ENCODE measurements at regions not wholly inside any gene's neighbourhood (a gene's known extent, or its start where the extent isn't known, plus 50 kb on each side); places are given as distances from the start of the nearest gene placed in this dataset.

GRCh38 chr17:73956169-73956568 lies 247.3 kb upstream of the RPL38 start:
- no peak overlapping the region for H3K27ac ChIP-seq (ENCODE audit: low read depth in 1 of 2, low read length in 1 of 2)
- peaks cover 0 to 5% (median 3%) of the 10 kb centered on the region in 4 donors for H3K9me3 ChIP-seq (ENCODE audit: control insufficient read depth in 4 of 4, insufficient read depth in 3 of 4, low read length in 3 of 4)
- H3K36me3 ChIP-seq (ENCODE audit: control insufficient read depth in 4 of 4, insufficient read depth in 4 of 4, low read length in 4 of 4): no peaks in the 10 kb centered on the region
- H3K9ac ChIP-seq (ENCODE audit: insufficient read depth in 1 of 2, low read length in 2 of 2): no peak overlapping the region
- DNase-seq (no peak), ATAC-seq (ENCODE audit: insufficient read depth, low FRiP score) (no peak)
- H3K4me1 ChIP-seq (ENCODE audit: control insufficient read depth in 5 of 5, insufficient read depth in 5 of 5, low read length in 5 of 5): peaks cover 0 to 21% (median 6%) of the 10 kb centered on the region in 5 donors
- H3K4me3 ChIP-seq: no peak overlapping the region
- peaks cover 0 to 15% (median 0%) of the 10 kb centered on the region in 3 donors for H3K27me3 ChIP-seq (ENCODE audit: control insufficient read depth in 3 of 3, insufficient read depth in 3 of 3, low read length in 2 of 3)
- 84 to 93% methylated on average over 1 of the region's 1 CpG for WGBS, 2 donors
- TF ChIP-seq, protein P1, sequence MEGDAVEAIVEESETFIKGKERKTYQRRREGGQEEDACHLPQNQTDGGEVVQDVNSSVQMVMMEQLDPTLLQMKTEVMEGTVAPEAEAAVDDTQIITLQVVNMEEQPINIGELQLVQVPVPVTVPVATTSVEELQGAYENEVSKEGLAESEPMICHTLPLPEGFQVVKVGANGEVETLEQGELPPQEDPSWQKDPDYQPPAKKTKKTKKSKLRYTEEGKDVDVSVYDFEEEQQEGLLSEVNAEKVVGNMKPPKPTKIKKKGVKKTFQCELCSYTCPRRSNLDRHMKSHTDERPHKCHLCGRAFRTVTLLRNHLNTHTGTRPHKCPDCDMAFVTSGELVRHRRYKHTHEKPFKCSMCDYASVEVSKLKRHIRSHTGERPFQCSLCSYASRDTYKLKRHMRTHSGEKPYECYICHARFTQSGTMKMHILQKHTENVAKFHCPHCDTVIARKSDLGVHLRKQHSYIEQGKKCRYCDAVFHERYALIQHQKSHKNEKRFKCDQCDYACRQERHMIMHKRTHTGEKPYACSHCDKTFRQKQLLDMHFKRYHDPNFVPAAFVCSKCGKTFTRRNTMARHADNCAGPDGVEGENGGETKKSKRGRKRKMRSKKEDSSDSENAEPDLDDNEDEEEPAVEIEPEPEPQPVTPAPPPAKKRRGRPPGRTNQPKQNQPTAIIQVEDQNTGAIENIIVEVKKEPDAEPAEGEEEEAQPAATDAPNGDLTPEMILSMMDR (IDR thresholded peaks at IDR 0.05; ENCODE audit: control extremely low read depth, extremely low read depth): no peak

DNA sequence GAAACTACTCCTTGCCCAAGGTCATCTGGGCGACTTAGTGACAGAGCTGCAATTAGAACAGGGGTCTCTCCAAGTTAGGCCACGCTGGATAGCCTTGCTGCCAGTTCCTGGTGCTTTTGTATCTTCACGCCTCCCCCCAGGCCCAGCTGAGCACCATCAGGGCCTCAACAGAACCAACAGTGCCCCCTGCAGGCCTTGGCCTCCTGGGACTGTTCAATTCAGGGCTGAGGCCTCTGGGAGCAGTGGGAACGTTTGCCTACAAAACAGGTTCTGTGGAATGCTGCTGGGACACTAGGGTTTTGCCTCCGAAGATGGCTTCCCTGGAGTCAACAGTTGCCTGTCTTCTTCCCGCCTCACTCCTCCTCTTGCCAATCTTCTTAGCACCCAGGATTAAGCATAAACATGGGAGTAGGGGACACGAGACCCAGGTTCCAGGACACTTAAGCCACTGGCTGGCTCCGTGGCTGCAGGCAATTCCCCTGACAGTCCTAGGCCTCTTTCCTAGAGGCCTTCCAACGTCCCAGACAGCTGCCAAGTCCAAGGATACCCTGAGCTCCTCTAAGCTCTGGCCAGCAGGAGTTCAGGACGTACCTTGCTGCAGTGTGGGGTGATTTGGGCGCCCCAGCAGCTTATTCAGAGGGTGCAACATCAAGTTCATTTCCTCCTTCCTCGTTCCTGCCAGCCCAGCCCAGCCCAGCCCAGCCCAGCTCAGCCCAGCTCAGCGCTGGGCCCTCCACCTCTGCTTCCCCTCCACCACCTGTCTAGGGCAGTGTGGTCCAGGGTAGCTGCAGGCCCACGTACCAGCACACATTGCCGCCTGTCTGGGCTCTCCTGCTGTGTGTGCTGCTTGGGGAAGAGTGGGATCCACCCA lies 246.6 kb upstream of the RPL38 start:
- no peak overlapping the region for H3K27ac ChIP-seq (ENCODE audit: low read depth in 1 of 2, low read length in 1 of 2)
- no peak for ATAC-seq (ENCODE audit: insufficient read depth, low FRiP score)
- WGBS, 2 donors: 66 to 76% methylated on average over 15 of the region's 15 CpGs

GRCh38 chr17:73957564-73957963 lies 245.9 kb upstream of the RPL38 start:
- H3K9ac ChIP-seq (ENCODE audit: insufficient read depth in 1 of 2, low read length in 2 of 2): no peak overlapping the region
- peaks cover 0 to 5% (median 3%) of the 10 kb centered on the region in 4 donors for H3K9me3 ChIP-seq (ENCODE audit: control insufficient read depth in 4 of 4, insufficient read depth in 3 of 4, low read length in 3 of 4)
- H3K36me3 ChIP-seq (ENCODE audit: control insufficient read depth in 4 of 4, insufficient read depth in 4 of 4, low read length in 4 of 4): no peaks in the 10 kb centered on the region
- no peak overlapping the region for H3K27ac ChIP-seq (ENCODE audit: low read depth in 1 of 2, low read length in 1 of 2)
- no peak overlapping the region for H3K4me3 ChIP-seq
- peaks cover 0 to 10% (median 2%) of the 10 kb centered on the region in 5 donors for H3K4me1 ChIP-seq (ENCODE audit: control insufficient read depth in 5 of 5, insufficient read depth in 5 of 5, low read length in 5 of 5)
- WGBS, 2 donors: 62 to 80% methylated on average over 6 of the region's 6 CpGs
- TF ChIP-seq, protein P1 (IDR thresholded peaks at IDR 0.05; ENCODE audit: control extremely low read depth, extremely low read depth): no peak
- DNase-seq (no peak), ATAC-seq (ENCODE audit: insufficient read depth, low FRiP score) (no peak)
- H3K27me3 ChIP-seq (ENCODE audit: control insufficient read depth in 3 of 3, insufficient read depth in 3 of 3, low read length in 2 of 3): peaks cover 0 to 13% (median 0%) of the 10 kb centered on the region in 3 donors

More for the DNA sequence above, 246.6 kb upstream of the RPL38 start:
- Histone ChIP-seq H3K36me3 (ENCODE audit: control insufficient read depth in 4 of 4, insufficient read depth in 4 of 4, low read length in 4 of 4) (no peaks in the 10 kb centered on the region), H3K27me3 (ENCODE audit: control insufficient read depth in 3 of 3, insufficient read depth in 3 of 3, low read length in 2 of 3) (peaks cover 0 to 13% (median 0%) of the 10 kb centered on the region in 3 donors), H3K4me3 (no peak overlapping the region), H3K9me3 (ENCODE audit: control insufficient read depth in 4 of 4, insufficient read depth in 3 of 4, low read length in 3 of 4) (peaks cover 0 to 5% (median 3%) of the 10 kb centered on the region in 4 donors), H3K9ac (ENCODE audit: insufficient read depth in 1 of 2, low read length in 2 of 2) (no peak overlapping the region), H3K4me1 (ENCODE audit: control insufficient read depth in 5 of 5, insufficient read depth in 5 of 5, low read length in 5 of 5) (peaks cover 0 to 17% (median 2%) of the 10 kb centered on the region in 5 donors)
- TF ChIP-seq, protein P1 (IDR thresholded peaks at IDR 0.05; ENCODE audit: control extremely low read depth, extremely low read depth): peak; percentile 18
- DNase-seq: peak; percentile 67 to 73 (median 71)

Measured in lung (tissue), 11 donors.